Muscle layer of colon (tissue), 2 donors: ENCODE measurements at regions not wholly inside any gene's neighbourhood (a gene's known extent, or its start where the extent isn't known, plus 50 kb on each side); places are given as distances from the start of the nearest gene placed in this dataset.

Source experiments
- H3K27ac ChIP-seq: one replicate; pipeline ENCODE4 v1.7.0; 2013; ENCODE audit warnings: low read depth, mild to moderate bottlenecking, low read length, moderate library complexity
- H3K27me3 ChIP-seq, 2 donors: one replicate each; pipeline ENCODE4 v1.7.0; 2013; ENCODE audit warnings: low read length in 2 of 2, mild to moderate bottlenecking in 2 of 2; ENCODE audit not compliant: insufficient read depth in 2 of 2, control insufficient read depth in 1 of 2
- H3K36me3 ChIP-seq: one replicate; pipeline ENCODE4 v1.7.0; 2013; ENCODE audit warnings: mild to moderate bottlenecking, low read length; ENCODE audit not compliant: insufficient read depth
- H3K4me1 ChIP-seq: one replicate; pipeline ENCODE4 v1.7.0; 2013; ENCODE audit warnings: mild to moderate bottlenecking, low read length; ENCODE audit not compliant: insufficient read depth
- H3K4me3 ChIP-seq, 2 donors: one replicate each; pipeline ENCODE4 v1.7.0; 2013; ENCODE audit warnings: low read length in 2 of 2, low read depth in 1 of 2, mild to moderate bottlenecking in 1 of 2, moderate library complexity in 1 of 2
- H3K9ac ChIP-seq: one replicate; pipeline ENCODE4 v1.7.0; 2013; ENCODE audit warnings: low read length
- H3K9me3 ChIP-seq: one replicate; pipeline ENCODE4 v1.7.0; 2013; ENCODE audit warnings: mild to moderate bottlenecking, low read length
- donor health status: abdominal sarcoma.
- donor health status: Adenocarcinoma of cecum.

- no peak overlapping the region for H3K27ac ChIP-seq
- no peaks in the 10 kb centered on the region for H3K36me3 ChIP-seq
- H3K4me1 ChIP-seq, result no peaks in the 10 kb centered on the region
- H3K4me3 ChIP-seq, result no peak overlapping the region
- H3K9me3 ChIP-seq, result no peaks in the 10 kb centered on the region
- no peak overlapping the region for H3K9ac ChIP-seq
- no peaks in the 10 kb centered on the region for H3K27me3 ChIP-seq
Observed at GRCh38 chr4:14064984-14065383, 437.5 kb upstream of the BOD1L1 start.

- Histone ChIP-seq H3K9ac (no peak overlapping the region), H3K36me3 (no peaks in the 10 kb centered on the region), H3K27ac (no peak overlapping the region), H3K4me3 (no peak overlapping the region), H3K9me3 (no peaks in the 10 kb centered on the region), H3K4me1 (no peaks in the 10 kb centered on the region), H3K27me3 (no peaks in the 10 kb centered on the region)
Observed at GRCh38 chr4:14065406-14065805, 437.9 kb upstream of the BOD1L1 start.

- H3K27ac ChIP-seq, result no peak overlapping the region
- no peaks in the 10 kb centered on the region for H3K27me3 ChIP-seq
- no peaks in the 10 kb centered on the region for H3K4me1 ChIP-seq
- H3K36me3 ChIP-seq, result no peaks in the 10 kb centered on the region
- H3K9me3 ChIP-seq, result peaks cover 2% of the 10 kb centered on the region
- no peak overlapping the region for H3K4me3 ChIP-seq
- no peak overlapping the region for H3K9ac ChIP-seq
Observed at GRCh38 chr4:14066979-14067378, 439.5 kb upstream of the BOD1L1 start.

GRCh38 chr4:14069886-14070285, 442.4 kb upstream of the BOD1L1 start:
- H3K4me1 ChIP-seq, result no peaks in the 10 kb centered on the region

GRCh38 chr4:14070289-14070880, 442.9 kb upstream of the BOD1L1 start:
- H3K27ac ChIP-seq, result no peak overlapping the region

More at GRCh38 chr4:14069886-14070285, 442.4 kb upstream of the BOD1L1 start:
- Histone ChIP-seq H3K4me3 (no peak overlapping the region), H3K9ac (no peak overlapping the region), H3K27ac (no peak overlapping the region), H3K27me3 (no peaks in the 10 kb centered on the region), H3K36me3 (no peaks in the 10 kb centered on the region), H3K9me3 (peaks cover 7% of the 10 kb centered on the region)

GRCh38 chr4:14072506-14072905, 445.0 kb upstream of the BOD1L1 start:
- Histone ChIP-seq H3K27me3 (no peaks in the 10 kb centered on the region), H3K4me3 (no peak overlapping the region), H3K27ac (no peak overlapping the region), H3K36me3 (no peaks in the 10 kb centered on the region), H3K9me3 (peaks cover 7% of the 10 kb centered on the region), H3K4me1 (no peaks in the 10 kb centered on the region), H3K9ac (no peak overlapping the region)

More at GRCh38 chr4:14070289-14070880, 442.9 kb upstream of the BOD1L1 start:
- H3K27me3 ChIP-seq, result no peaks in the 10 kb centered on the region
- H3K36me3 ChIP-seq, result no peaks in the 10 kb centered on the region
- peaks cover 7% of the 10 kb centered on the region for H3K9me3 ChIP-seq
- no peaks in the 10 kb centered on the region for H3K4me1 ChIP-seq
- no peak overlapping the region for H3K4me3 ChIP-seq
- no peak overlapping the region for H3K9ac ChIP-seq

- Histone ChIP-seq H3K9ac (no peak overlapping the region), H3K4me1 (no peaks in the 10 kb centered on the region), H3K9me3 (peaks cover 6% of the 10 kb centered on the region), H3K4me3 (no peak overlapping the region), H3K36me3 (no peaks in the 10 kb centered on the region), H3K27me3 (no peaks in the 10 kb centered on the region), H3K27ac (no peak overlapping the region)
Observed at GRCh38 chr4:14076776-14077175, 449.3 kb upstream of the BOD1L1 start.

GRCh38 chr4:14078326-14078725, 450.8 kb upstream of the BOD1L1 start:
- H3K27ac ChIP-seq, result no peak overlapping the region
- H3K36me3 ChIP-seq, result no peaks in the 10 kb centered on the region
- H3K27me3 ChIP-seq, result no peaks in the 10 kb centered on the region
- H3K4me3 ChIP-seq, result no peak overlapping the region
- H3K9me3 ChIP-seq, result no peaks in the 10 kb centered on the region
- H3K4me1 ChIP-seq, result no peaks in the 10 kb centered on the region
- no peak overlapping the region for H3K9ac ChIP-seq

GRCh38 chr4:14079601-14080000, 452.1 kb upstream of the BOD1L1 start:
- Histone ChIP-seq H3K9ac (no peak overlapping the region), H3K27ac (no peak overlapping the region)

GRCh38 chr4:14083150-14083549, 455.6 kb upstream of the BOD1L1 start:
- Histone ChIP-seq H3K4me3 (no peak overlapping the region), H3K36me3 (no peaks in the 10 kb centered on the region), H3K9me3 (no peaks in the 10 kb centered on the region), H3K4me1 (no peaks in the 10 kb centered on the region), H3K9ac (no peak overlapping the region), H3K27ac (no peak overlapping the region), H3K27me3 (no peaks in the 10 kb centered on the region)

More at GRCh38 chr4:14079601-14080000, 452.1 kb upstream of the BOD1L1 start:
- no peaks in the 10 kb centered on the region for H3K9me3 ChIP-seq
- H3K36me3 ChIP-seq, result no peaks in the 10 kb centered on the region
- H3K4me3 ChIP-seq, result no peak overlapping the region
- H3K4me1 ChIP-seq, result no peaks in the 10 kb centered on the region
- no peaks in the 10 kb centered on the region for H3K27me3 ChIP-seq

GRCh38 chr4:14084598-14084997, 457.1 kb upstream of the BOD1L1 start:
- no peaks in the 10 kb centered on the region for H3K27me3 ChIP-seq
- no peaks in the 10 kb centered on the region for H3K9me3 ChIP-seq
- no peak overlapping the region for H3K4me3 ChIP-seq
- no peak overlapping the region for H3K9ac ChIP-seq
- no peak overlapping the region for H3K27ac ChIP-seq
- H3K36me3 ChIP-seq, result no peaks in the 10 kb centered on the region
- H3K4me1 ChIP-seq, result no peaks in the 10 kb centered on the region

- Histone ChIP-seq H3K27me3 (no peaks in the 10 kb centered on the region), H3K4me1 (no peaks in the 10 kb centered on the region), H3K4me3 (no peak overlapping the region), H3K9me3 (no peaks in the 10 kb centered on the region), H3K9ac (no peak overlapping the region), H3K36me3 (no peaks in the 10 kb centered on the region), H3K27ac (no peak overlapping the region)
Observed at GRCh38 chr4:14087459-14087858, 459.9 kb upstream of the BOD1L1 start.
